ENCODE measurements at regions not wholly inside any gene's neighbourhood (a gene's known extent, or its start where the extent isn't known, plus 50 kb on each side); places are given as distances from the start of the nearest gene placed in this dataset.

DNA sequence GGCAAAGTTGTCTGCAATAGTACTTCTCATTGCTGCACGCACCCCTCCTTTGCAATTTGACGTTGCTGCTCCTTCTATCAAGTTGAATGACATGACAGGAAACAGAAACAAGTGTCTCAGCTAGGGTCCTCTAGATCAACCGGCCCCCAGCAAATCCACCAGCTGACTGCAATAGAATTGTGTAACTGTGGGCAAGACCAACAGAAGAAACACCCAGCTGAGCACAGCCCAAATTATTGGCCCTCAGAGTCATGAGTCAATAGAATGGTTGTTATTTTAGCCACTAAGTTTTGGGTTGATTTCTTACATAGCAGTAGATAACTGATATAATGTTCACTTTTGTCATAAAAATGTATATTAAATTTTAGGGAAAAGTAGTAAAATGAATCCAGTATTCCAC is 202.7 kb downstream of the MAFB start:
- H3K4me1 ChIP-seq (ENCODE audit: control insufficient read depth, insufficient read depth, low read length), result no peaks in the 10 kb centered on the region
- H3K9ac ChIP-seq (ENCODE audit: low read depth, low read length), result no peak overlapping the region
- H3K4me3 ChIP-seq (ENCODE audit: low read depth, low read length), result no peak overlapping the region
- no peaks in the 10 kb centered on the region for H3K36me3 ChIP-seq (ENCODE audit: control insufficient read depth, insufficient read depth, low read length)
- H3K9me3 ChIP-seq (ENCODE audit: control insufficient read depth, insufficient read depth, low read length), result no peaks in the 10 kb centered on the region
- no peaks in the 10 kb centered on the region for H3K27me3 ChIP-seq (ENCODE audit: control insufficient read depth, insufficient read depth, low read length)

DNA sequence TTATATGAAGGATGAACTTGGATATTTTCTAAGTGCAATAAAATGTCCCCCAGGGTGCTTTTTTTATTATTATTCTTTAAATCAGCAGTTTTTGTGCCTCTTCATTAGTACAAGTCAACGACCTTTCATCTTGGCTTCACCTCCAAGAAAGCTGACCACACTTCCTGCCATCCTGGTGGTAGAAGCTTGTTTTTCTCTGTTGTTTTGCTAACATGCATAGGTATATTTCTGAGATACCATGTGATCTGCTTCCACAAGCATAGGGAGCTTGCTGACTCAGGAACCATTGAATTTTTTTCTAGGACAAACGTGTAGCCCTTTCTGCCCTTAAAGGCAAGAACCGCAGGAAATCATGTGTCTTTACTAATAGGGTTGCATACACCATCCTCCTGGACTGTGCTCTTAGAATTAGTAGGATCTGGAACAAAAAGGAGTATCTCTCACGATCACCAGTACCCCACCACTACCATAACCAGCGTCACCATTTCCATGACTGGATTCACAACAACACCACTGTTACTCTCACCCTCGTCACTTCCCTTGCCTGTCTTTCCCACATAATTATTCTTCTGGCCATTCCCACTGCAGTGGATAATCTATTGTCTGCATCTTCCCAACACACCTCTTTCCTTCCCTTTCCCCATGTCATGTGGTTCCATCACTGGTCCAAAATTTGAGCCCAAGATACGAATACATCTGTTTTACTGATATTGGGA is 207.1 kb downstream of the MAFB start:
- Histone ChIP-seq H3K36me3 (ENCODE audit: control insufficient read depth, insufficient read depth, low read length) (no peaks in the 10 kb centered on the region), H3K4me3 (ENCODE audit: low read depth, low read length) (no peak overlapping the region), H3K9ac (ENCODE audit: low read depth, low read length) (no peak overlapping the region), H3K27me3 (ENCODE audit: control insufficient read depth, insufficient read depth, low read length) (no peaks in the 10 kb centered on the region), H3K4me1 (ENCODE audit: control insufficient read depth, insufficient read depth, low read length) (no peaks in the 10 kb centered on the region), H3K9me3 (ENCODE audit: control insufficient read depth, insufficient read depth, low read length) (no peaks in the 10 kb centered on the region)

DNA sequence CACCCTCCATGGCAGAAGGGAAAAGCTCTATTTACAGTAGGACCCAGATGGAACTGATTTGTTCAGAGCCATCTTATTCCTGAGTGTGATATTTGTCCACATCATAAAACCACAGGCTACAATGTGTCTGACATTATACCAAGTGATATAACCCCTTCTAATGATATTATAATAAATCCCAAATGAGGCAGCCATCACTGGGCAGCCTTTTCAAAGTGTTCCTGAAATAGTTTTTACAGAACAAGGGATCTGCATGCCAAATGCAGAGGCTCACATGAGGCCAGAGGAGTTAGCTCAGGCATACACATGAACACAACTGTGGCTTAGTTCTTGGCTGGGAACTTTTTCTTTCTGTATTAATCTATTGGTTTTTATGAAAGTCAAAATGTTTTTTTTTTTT is 207.7 kb downstream of the MAFB start:
- H3K27me3 ChIP-seq (ENCODE audit: control insufficient read depth, insufficient read depth, low read length), result no peaks in the 10 kb centered on the region
- no peak overlapping the region for H3K4me3 ChIP-seq (ENCODE audit: low read depth, low read length)
- no peak overlapping the region for H3K9ac ChIP-seq (ENCODE audit: low read depth, low read length)
- H3K36me3 ChIP-seq (ENCODE audit: control insufficient read depth, insufficient read depth, low read length), result no peaks in the 10 kb centered on the region
- no peaks in the 10 kb centered on the region for H3K4me1 ChIP-seq (ENCODE audit: control insufficient read depth, insufficient read depth, low read length)
- no peaks in the 10 kb centered on the region for H3K9me3 ChIP-seq (ENCODE audit: control insufficient read depth, insufficient read depth, low read length)

DNA sequence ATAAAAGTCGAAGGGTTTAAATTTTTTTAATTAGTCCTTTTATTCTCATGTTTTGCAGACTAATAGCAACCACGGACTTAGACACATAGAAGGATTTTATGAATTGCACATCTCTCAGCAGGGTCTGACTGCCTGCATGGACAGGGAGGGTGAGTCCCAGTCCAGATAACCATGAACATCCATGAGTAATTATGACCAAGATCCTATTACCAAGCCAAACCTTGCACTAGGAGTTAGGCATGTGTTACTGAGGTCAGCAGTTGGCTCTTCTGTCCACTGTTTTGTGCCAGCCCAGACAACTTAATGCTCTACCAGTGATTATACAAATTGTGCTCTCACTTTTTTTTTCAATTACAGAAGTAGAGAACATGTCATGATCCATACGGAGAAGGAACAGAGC is 211.2 kb downstream of the MAFB start:
- H3K4me1 ChIP-seq (ENCODE audit: control insufficient read depth, insufficient read depth, low read length), result no peaks in the 10 kb centered on the region
- no peaks in the 10 kb centered on the region for H3K9me3 ChIP-seq (ENCODE audit: control insufficient read depth, insufficient read depth, low read length)
- no peaks in the 10 kb centered on the region for H3K27me3 ChIP-seq (ENCODE audit: control insufficient read depth, insufficient read depth, low read length)
- no peaks in the 10 kb centered on the region for H3K36me3 ChIP-seq (ENCODE audit: control insufficient read depth, insufficient read depth, low read length)
- H3K4me3 ChIP-seq (ENCODE audit: low read depth, low read length), result no peak overlapping the region
- no peak overlapping the region for H3K9ac ChIP-seq (ENCODE audit: low read depth, low read length)

DNA sequence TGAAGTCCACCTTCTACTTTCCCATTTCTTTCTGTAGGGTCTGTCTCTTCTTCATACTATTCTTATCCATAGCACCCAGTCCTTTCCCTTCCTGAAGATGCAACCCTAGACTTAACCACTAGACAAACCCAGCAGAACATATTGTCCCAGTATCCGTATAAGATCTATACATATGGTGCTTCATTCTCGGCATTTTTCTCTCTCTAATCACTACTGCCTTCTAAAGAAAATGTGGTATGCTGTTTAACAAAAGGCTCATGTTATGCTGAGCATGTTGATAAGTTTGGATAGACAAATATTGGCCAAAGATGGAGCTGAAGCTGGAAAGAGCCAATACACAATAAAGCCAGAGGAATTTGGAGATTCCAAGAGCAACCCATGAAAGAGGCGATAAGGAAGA is 212.6 kb downstream of the MAFB start:
- Histone ChIP-seq H3K36me3 (ENCODE audit: control insufficient read depth, insufficient read depth, low read length) (no peaks in the 10 kb centered on the region), H3K9ac (ENCODE audit: low read depth, low read length) (no peak overlapping the region), H3K27me3 (ENCODE audit: control insufficient read depth, insufficient read depth, low read length) (no peaks in the 10 kb centered on the region), H3K9me3 (ENCODE audit: control insufficient read depth, insufficient read depth, low read length) (no peaks in the 10 kb centered on the region), H3K4me1 (ENCODE audit: control insufficient read depth, insufficient read depth, low read length) (no peaks in the 10 kb centered on the region), H3K4me3 (ENCODE audit: low read depth, low read length) (no peak overlapping the region)

DNA sequence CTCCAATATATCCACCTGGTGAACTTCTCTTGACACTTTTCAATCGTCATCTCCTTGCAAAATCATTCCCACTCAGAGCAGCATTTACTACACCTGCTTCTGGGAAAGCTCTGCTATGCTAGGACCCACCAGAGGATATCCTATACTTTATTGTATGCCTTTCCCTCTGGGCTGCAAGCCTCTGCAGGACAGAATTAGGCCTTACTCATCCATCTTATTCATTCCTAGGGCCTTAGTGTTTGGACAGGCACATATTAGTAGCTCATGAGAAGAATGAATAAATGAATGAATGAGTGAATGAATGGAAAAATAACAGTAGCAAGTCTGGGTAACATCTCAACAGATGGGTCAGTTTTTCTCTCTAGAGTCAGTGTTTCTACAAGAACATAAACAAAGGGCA is 216.1 kb downstream of the MAFB start:
- H3K4me1 ChIP-seq (ENCODE audit: control insufficient read depth, insufficient read depth, low read length), result no peaks in the 10 kb centered on the region
- no peaks in the 10 kb centered on the region for H3K9me3 ChIP-seq (ENCODE audit: control insufficient read depth, insufficient read depth, low read length)
- H3K27me3 ChIP-seq (ENCODE audit: control insufficient read depth, insufficient read depth, low read length), result no peaks in the 10 kb centered on the region
- H3K9ac ChIP-seq (ENCODE audit: low read depth, low read length), result no peak overlapping the region
- no peak overlapping the region for H3K4me3 ChIP-seq (ENCODE audit: low read depth, low read length)
- H3K36me3 ChIP-seq (ENCODE audit: control insufficient read depth, insufficient read depth, low read length), result no peaks in the 10 kb centered on the region

DNA sequence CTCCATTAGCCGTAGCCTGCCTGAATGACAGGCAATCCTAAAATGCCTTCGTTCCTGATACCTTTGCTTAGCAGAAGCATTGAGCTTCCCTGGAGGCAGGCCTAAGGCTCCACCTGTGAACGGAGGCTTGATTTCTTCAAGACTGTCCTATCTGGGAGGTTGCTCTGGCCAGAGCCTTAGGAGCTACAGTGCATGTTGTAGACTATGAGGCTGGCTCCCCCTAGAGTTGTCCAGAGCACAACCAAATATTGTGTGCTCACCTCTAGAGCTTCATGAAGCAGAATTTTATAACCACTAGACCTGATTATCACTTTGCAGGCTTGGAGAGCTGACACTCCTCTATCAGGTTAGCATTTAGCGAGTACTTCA is 217.8 kb downstream of the MAFB start:
- Histone ChIP-seq H3K36me3 (ENCODE audit: control insufficient read depth, insufficient read depth, low read length) (no peaks in the 10 kb centered on the region), H3K9me3 (ENCODE audit: control insufficient read depth, insufficient read depth, low read length) (no peaks in the 10 kb centered on the region), H3K4me1 (ENCODE audit: control insufficient read depth, insufficient read depth, low read length) (no peaks in the 10 kb centered on the region), H3K9ac (ENCODE audit: low read depth, low read length) (no peak overlapping the region), H3K4me3 (ENCODE audit: low read depth, low read length) (no peak overlapping the region), H3K27me3 (ENCODE audit: control insufficient read depth, insufficient read depth, low read length) (no peaks in the 10 kb centered on the region)

DNA sequence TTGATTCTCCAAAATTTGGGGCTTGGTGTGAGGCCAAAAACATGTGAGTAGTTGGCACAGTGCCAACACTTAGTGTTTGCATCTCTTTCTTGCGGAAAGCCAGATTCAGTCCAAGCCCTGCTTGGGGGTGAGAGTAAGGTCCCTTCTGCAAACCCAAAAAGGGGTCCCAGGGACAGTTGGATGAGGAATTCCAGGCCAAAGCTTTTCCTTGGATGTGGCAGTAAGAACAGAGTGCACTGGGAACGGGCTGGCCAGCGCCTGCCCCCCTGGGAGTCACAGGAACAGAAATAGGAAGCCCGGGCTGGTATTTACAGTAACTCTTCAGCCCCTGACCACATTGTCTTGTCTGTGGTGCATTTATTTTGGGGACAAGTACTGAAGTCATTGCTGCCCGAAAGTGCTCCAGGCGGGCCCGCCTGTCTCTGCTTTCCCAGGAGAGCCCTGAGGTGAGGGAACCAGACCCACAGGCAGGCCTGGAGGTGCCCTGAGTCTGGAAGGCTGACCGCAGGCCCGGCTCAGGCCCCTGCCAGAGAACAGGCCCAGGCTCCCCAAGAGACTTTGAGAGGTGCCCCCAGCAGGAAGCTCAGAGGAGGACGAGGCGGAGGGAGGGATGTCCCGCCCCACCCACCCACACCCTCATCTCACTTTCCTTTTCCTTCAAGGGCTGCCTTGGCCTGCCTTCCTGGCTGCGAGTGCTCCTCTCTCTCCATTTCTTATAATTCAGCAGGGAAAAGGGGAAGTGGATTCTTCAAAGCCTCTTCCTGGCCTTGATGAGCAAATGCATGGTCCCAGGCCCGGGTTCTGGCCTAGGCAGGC is 218.4 kb downstream of the MAFB start:
- Histone ChIP-seq H3K36me3 (ENCODE audit: control insufficient read depth, insufficient read depth, low read length) (no peaks in the 10 kb centered on the region), H3K4me1 (ENCODE audit: control insufficient read depth, insufficient read depth, low read length) (no peaks in the 10 kb centered on the region), H3K27me3 (ENCODE audit: control insufficient read depth, insufficient read depth, low read length) (no peaks in the 10 kb centered on the region), H3K9me3 (ENCODE audit: control insufficient read depth, insufficient read depth, low read length) (no peaks in the 10 kb centered on the region), H3K9ac (ENCODE audit: low read depth, low read length) (no peak overlapping the region), H3K4me3 (ENCODE audit: low read depth, low read length) (no peak overlapping the region)

DNA sequence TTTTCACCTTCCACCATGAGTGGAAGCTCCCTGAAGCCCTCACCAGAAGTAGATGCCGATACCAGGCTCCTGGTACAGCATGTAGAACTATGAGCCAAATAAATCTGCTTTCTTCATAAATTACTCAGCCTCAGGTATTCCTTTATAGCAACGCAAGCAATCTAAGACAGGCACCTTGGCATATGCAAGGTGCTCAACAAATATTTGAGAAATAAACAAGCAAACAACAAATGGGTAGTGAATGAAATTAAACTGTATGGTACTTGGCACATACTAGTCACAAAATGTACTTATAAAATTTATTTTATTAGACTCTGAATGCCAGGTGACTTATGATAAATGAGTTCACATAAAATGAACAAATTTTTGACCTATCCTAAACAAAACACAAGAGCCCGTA is 220.3 kb downstream of the MAFB start:
- no peak overlapping the region for H3K9ac ChIP-seq (ENCODE audit: low read depth, low read length)
- no peaks in the 10 kb centered on the region for H3K9me3 ChIP-seq (ENCODE audit: control insufficient read depth, insufficient read depth, low read length)
- no peak overlapping the region for H3K4me3 ChIP-seq (ENCODE audit: low read depth, low read length)
- no peaks in the 10 kb centered on the region for H3K27me3 ChIP-seq (ENCODE audit: control insufficient read depth, insufficient read depth, low read length)
- H3K4me1 ChIP-seq (ENCODE audit: control insufficient read depth, insufficient read depth, low read length), result no peaks in the 10 kb centered on the region
- no peaks in the 10 kb centered on the region for H3K36me3 ChIP-seq (ENCODE audit: control insufficient read depth, insufficient read depth, low read length)

DNA sequence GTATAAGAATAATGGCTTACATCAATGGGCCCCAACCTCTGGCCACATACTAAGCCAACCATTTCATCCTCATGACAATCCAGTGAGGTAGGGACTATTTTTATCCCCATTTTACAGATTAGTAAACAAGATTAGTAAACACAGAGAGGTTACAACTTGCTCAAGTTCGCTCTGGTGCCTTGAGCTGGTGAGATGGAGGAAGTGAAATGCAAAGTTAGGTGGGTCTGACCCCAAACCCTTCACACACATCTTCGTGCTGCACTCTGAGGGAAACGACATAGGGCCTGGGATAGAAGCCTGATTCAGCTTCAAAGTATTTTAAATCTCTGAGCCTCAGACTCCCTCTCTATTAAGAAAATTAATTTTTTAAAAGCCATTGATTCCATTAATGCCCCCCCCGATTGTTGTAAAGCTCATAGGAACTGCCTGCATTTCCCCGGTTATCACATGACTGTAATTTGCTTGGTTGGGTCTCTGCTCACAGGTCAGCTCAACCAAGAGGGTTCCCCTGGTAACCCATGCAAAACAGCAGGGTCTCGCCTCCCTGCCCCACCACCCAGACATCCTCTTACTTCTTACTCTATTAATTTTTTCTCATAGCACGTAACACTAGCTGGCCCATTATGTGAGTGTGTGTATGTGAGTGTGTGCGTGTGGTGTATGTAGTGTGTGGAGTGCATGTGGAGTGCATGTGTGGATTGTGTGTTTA is 221.2 kb downstream of the MAFB start:
- Histone ChIP-seq H3K4me3 (ENCODE audit: low read depth, low read length) (no peak overlapping the region), H3K36me3 (ENCODE audit: control insufficient read depth, insufficient read depth, low read length) (no peaks in the 10 kb centered on the region), H3K9ac (ENCODE audit: low read depth, low read length) (no peak overlapping the region), H3K9me3 (ENCODE audit: control insufficient read depth, insufficient read depth, low read length) (no peaks in the 10 kb centered on the region), H3K4me1 (ENCODE audit: control insufficient read depth, insufficient read depth, low read length) (no peaks in the 10 kb centered on the region), H3K27me3 (ENCODE audit: control insufficient read depth, insufficient read depth, low read length) (no peaks in the 10 kb centered on the region)

DNA sequence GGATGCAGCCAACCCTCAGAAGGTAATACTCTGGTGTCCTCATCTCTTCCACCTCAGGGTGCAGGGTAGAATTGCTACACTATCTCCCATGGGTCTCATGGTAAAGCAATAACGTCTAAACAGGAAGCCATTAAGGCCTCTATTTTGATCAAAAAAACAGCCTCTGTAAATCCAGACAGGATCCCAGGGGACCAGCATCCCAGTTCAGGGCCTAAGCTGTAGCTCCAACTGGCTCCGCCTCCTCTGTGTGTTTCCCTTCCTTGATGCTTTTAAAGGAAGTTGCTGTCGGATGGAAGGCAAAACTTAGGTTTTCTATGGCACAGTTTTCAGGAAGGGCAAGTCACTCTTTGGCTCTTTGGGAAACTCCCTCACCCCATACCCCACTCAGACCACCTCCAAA is 222.0 kb downstream of the MAFB start:
- Histone ChIP-seq H3K4me1 (ENCODE audit: control insufficient read depth, insufficient read depth, low read length) (no peaks in the 10 kb centered on the region), H3K27me3 (ENCODE audit: control insufficient read depth, insufficient read depth, low read length) (no peaks in the 10 kb centered on the region), H3K9ac (ENCODE audit: low read depth, low read length) (no peak overlapping the region), H3K4me3 (ENCODE audit: low read depth, low read length) (no peak overlapping the region), H3K9me3 (ENCODE audit: control insufficient read depth, insufficient read depth, low read length) (no peaks in the 10 kb centered on the region), H3K36me3 (ENCODE audit: control insufficient read depth, insufficient read depth, low read length) (no peaks in the 10 kb centered on the region)

DNA sequence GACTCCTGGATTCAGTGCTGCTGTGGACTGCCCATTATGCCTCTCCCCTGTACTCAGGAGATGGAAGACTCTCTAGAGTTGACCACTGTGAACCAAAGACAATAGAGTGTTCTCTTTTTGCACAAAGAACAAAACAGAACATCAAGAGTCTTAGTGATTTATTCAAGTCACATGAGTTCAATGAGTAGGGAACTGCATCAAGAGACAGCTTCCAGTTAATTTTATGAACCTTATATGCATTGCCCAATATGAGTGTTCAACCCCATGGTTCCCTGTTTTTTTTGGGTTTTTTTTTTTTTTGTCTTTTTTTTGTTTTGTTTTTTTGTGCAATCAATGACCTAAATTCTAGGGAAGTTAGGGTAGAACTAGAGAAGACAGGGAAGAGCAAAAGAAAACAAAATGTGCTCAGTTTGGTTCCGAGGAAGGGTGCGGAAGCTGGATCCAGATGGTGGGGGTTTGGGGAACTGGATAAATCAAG is 224.3 kb downstream of the MAFB start:
- Histone ChIP-seq H3K36me3 (ENCODE audit: control insufficient read depth, insufficient read depth, low read length) (no peaks in the 10 kb centered on the region), H3K27me3 (ENCODE audit: control insufficient read depth, insufficient read depth, low read length) (no peaks in the 10 kb centered on the region), H3K4me1 (ENCODE audit: control insufficient read depth, insufficient read depth, low read length) (no peaks in the 10 kb centered on the region), H3K9me3 (ENCODE audit: control insufficient read depth, insufficient read depth, low read length) (no peaks in the 10 kb centered on the region), H3K4me3 (ENCODE audit: low read depth, low read length) (no peak overlapping the region), H3K9ac (ENCODE audit: low read depth, low read length) (no peak overlapping the region)
